ENCODE measurements at regions not wholly inside any gene's neighbourhood (a gene's known extent, or its start where the extent isn't known, plus 50 kb on each side); places are given as distances from the start of the nearest gene placed in this dataset. TPM values are rescaled to one million over a fixed set of nuclear protein-coding genes. Genes with fewer than 3 reads are reported as not detected.

GRCh38 chr13:31675440-31675953, 63.8 kb upstream of the RXFP2 start:
- Histone ChIP-seq H2AK5ac (ENCODE audit: low read length) (no peak overlapping the region), H3K4me2 (ENCODE audit: low read length) (no peak overlapping the region), H3K79me1 (ENCODE audit: low read length) (no peaks in the 10 kb centered on the region), H3K4ac (ENCODE audit: low read depth, low read length) (no peak overlapping the region), H3K36me3 (ENCODE audit: control insufficient read depth, insufficient read depth, low read length) (no peaks in the 10 kb centered on the region), H3K18ac (ENCODE audit: low read length) (no peak overlapping the region), H2BK120ac (ENCODE audit: low read depth, low read length) (no peak overlapping the region), H3K27me3 (ENCODE audit: insufficient read depth, low read length, poor library complexity) (no peaks in the 10 kb centered on the region), H2BK5ac (ENCODE audit: low read length) (no peak overlapping the region), H3K23ac (ENCODE audit: low read length) (no peak overlapping the region), H3K56ac (ENCODE audit: low read length) (no peak overlapping the region), H4K5ac (ENCODE audit: low read length) (no peak overlapping the region), H4K8ac (ENCODE audit: low read depth, low read length) (no peak overlapping the region), H3K4me3 (ENCODE audit: low read length) (no peak overlapping the region), H3K4me1 (ENCODE audit: control insufficient read depth, low read depth, low read length) (no peaks in the 10 kb centered on the region), H2BK15ac (replicated peaks; ENCODE audit: low read depth) (no peak overlapping the region), H3K79me2 (ENCODE audit: control insufficient read depth, insufficient read depth, low read length) (no peaks in the 10 kb centered on the region), H3K27ac (ENCODE audit: low read depth, low read length) (no peak overlapping the region), H3K9ac (ENCODE audit: low read length) (no peak overlapping the region)
- no peak for DNase-seq
- WGBS (ENCODE audit: extremely low coverage, insufficient coverage, low lambda C conversion rate): no CpG with 5 or more reads among the region's 5 CpGs

GRCh38 chr13:31681133-31681532, 58.2 kb upstream of the RXFP2 start:
- H3K79me2 ChIP-seq (ENCODE audit: control insufficient read depth, insufficient read depth, low read length): no peaks in the 10 kb centered on the region
- H3K4me3 ChIP-seq (ENCODE audit: low read length): no peak overlapping the region
- no peak overlapping the region for H3K27ac ChIP-seq (ENCODE audit: low read depth, low read length)
- H2AK5ac ChIP-seq (ENCODE audit: low read length): no peak overlapping the region
- no peaks in the 10 kb centered on the region for H3K79me1 ChIP-seq (ENCODE audit: low read length)
- H3K27me3 ChIP-seq (ENCODE audit: insufficient read depth, low read length, poor library complexity): no peaks in the 10 kb centered on the region
- H3K9ac ChIP-seq (ENCODE audit: low read length): no peak overlapping the region
- H3K56ac ChIP-seq (ENCODE audit: low read length): no peak overlapping the region
- no peak for DNase-seq
- H3K36me3 ChIP-seq (ENCODE audit: control insufficient read depth, insufficient read depth, low read length): no peaks in the 10 kb centered on the region
- no peak overlapping the region for H2BK120ac ChIP-seq (ENCODE audit: low read depth, low read length)
- H3K4ac ChIP-seq (ENCODE audit: low read depth, low read length): no peak overlapping the region
- no peak overlapping the region for H4K8ac ChIP-seq (ENCODE audit: low read depth, low read length)
- no peak overlapping the region for H3K18ac ChIP-seq (ENCODE audit: low read length)
- H3K23ac ChIP-seq (ENCODE audit: low read length): no peak overlapping the region
- no peaks in the 10 kb centered on the region for H3K4me1 ChIP-seq (ENCODE audit: control insufficient read depth, low read depth, low read length)
- H4K5ac ChIP-seq (ENCODE audit: low read length): no peak overlapping the region
- WGBS (ENCODE audit: extremely low coverage, insufficient coverage, low lambda C conversion rate): no CpG with 5 or more reads among the region's 2 CpGs
- no peak overlapping the region for H2BK5ac ChIP-seq (ENCODE audit: low read length)
- no peak overlapping the region for H2BK15ac ChIP-seq (replicated peaks; ENCODE audit: low read depth)
- H3K4me2 ChIP-seq (ENCODE audit: low read length): no peak overlapping the region

GRCh38 chr13:31684466-31684865, 54.9 kb upstream of the RXFP2 start:
- Histone ChIP-seq H2AK5ac (ENCODE audit: low read length) (no peak overlapping the region), H3K27me3 (ENCODE audit: insufficient read depth, low read length, poor library complexity) (no peaks in the 10 kb centered on the region), H2BK5ac (ENCODE audit: low read length) (no peak overlapping the region), H3K18ac (ENCODE audit: low read length) (no peak overlapping the region), H2BK15ac (replicated peaks; ENCODE audit: low read depth) (no peak overlapping the region), H3K56ac (ENCODE audit: low read length) (no peak overlapping the region), H3K36me3 (ENCODE audit: control insufficient read depth, insufficient read depth, low read length) (no peaks in the 10 kb centered on the region), H3K4me2 (ENCODE audit: low read length) (no peak overlapping the region), H3K9ac (ENCODE audit: low read length) (no peak overlapping the region), H2BK120ac (ENCODE audit: low read depth, low read length) (no peak overlapping the region), H3K79me2 (ENCODE audit: control insufficient read depth, insufficient read depth, low read length) (no peaks in the 10 kb centered on the region), H4K5ac (ENCODE audit: low read length) (no peak overlapping the region), H3K23ac (ENCODE audit: low read length) (no peak overlapping the region), H4K8ac (ENCODE audit: low read depth, low read length) (no peak overlapping the region), H3K4me3 (ENCODE audit: low read length) (no peak overlapping the region), H3K27ac (ENCODE audit: low read depth, low read length) (no peak overlapping the region), H3K4me1 (ENCODE audit: control insufficient read depth, low read depth, low read length) (no peaks in the 10 kb centered on the region), H3K4ac (ENCODE audit: low read depth, low read length) (no peak overlapping the region), H3K79me1 (ENCODE audit: low read length) (no peaks in the 10 kb centered on the region)
- no peak for DNase-seq
- WGBS (ENCODE audit: extremely low coverage, insufficient coverage, low lambda C conversion rate): no CpG with 5 or more reads among the region's 2 CpGs

- Histone ChIP-seq H3K4me3 (ENCODE audit: low read length) (no peak overlapping the region), H3K23ac (ENCODE audit: low read length) (no peak overlapping the region), H3K4me1 (ENCODE audit: control insufficient read depth, low read depth, low read length) (no peaks in the 10 kb centered on the region), H2BK15ac (replicated peaks; ENCODE audit: low read depth) (no peak overlapping the region), H3K79me1 (ENCODE audit: low read length) (no peaks in the 10 kb centered on the region), H2BK5ac (ENCODE audit: low read length) (no peak overlapping the region), H3K4ac (ENCODE audit: low read depth, low read length) (no peak overlapping the region), H3K27ac (ENCODE audit: low read depth, low read length) (no peak overlapping the region), H3K9ac (ENCODE audit: low read length) (no peak overlapping the region), H4K5ac (ENCODE audit: low read length) (no peak overlapping the region), H3K79me2 (ENCODE audit: control insufficient read depth, insufficient read depth, low read length) (no peaks in the 10 kb centered on the region), H3K27me3 (ENCODE audit: insufficient read depth, low read length, poor library complexity) (no peaks in the 10 kb centered on the region), H4K8ac (ENCODE audit: low read depth, low read length) (no peak overlapping the region), H3K18ac (ENCODE audit: low read length) (no peak overlapping the region), H3K56ac (ENCODE audit: low read length) (no peak overlapping the region), H2BK120ac (ENCODE audit: low read depth, low read length) (no peak overlapping the region), H3K36me3 (ENCODE audit: control insufficient read depth, insufficient read depth, low read length) (no peaks in the 10 kb centered on the region), H3K4me2 (ENCODE audit: low read length) (no peak overlapping the region), H2AK5ac (ENCODE audit: low read length) (no peak overlapping the region)
- no peak for DNase-seq
- no CpG with 5 or more reads among the region's 4 CpGs for WGBS (ENCODE audit: extremely low coverage, insufficient coverage, low lambda C conversion rate)
Observed at GRCh38 chr13:31686670-31687425, 52.5 kb upstream of the RXFP2 start.

Small RNA genes lying in the stretch of these regions (small RNA-seq; reads per million reads assigned to genes)
- gene AL161616.1 (ENCODE audit: insufficient read depth): not detected

All from mesendoderm (in vitro differentiated cells).